ENCODE measurements at regions not wholly inside any gene's neighbourhood (a gene's known extent, or its start where the extent isn't known, plus 50 kb on each side); places are given as distances from the start of the nearest gene placed in this dataset.

DNA sequence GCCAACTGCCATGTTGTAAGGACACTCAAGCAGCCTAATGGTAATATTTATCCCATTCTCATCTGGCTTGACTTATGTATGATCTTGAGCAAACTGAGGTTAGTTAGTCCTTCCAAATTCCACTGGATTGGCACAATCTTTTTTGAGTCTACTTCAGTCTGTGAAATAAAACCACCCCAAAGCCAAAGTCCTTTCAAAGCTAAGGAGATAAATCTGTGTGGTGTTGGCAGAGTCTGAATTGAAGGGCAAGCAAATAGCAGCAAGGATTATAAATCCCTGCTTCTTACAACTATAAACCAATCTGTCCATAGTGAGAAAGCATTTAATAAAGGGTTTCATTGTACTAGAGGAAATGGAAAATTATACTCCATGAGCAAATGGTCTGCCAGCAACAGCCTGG lies 233.9 kb upstream of the GLRA2 start:
- DNase-seq (no peak), ATAC-seq (ENCODE audit: low read depth) (no peak)
- Histone ChIP-seq H3K9me1 (ENCODE audit: insufficient read depth, low read length) (no peaks in the 10 kb centered on the region), H3K9ac (ENCODE audit: low read depth, low read length) (no peak overlapping the region), H3K4ac (ENCODE audit: low read depth, low read length) (no peak overlapping the region), H3K18ac (ENCODE audit: low read depth, low read length) (no peak overlapping the region), H2BK120ac (ENCODE audit: low read depth, low read length) (no peak overlapping the region), H2BK20ac (ENCODE audit: low read depth, low read length) (no peak overlapping the region), H4K8ac (ENCODE audit: low read depth in 2 of 2, low read length in 2 of 2) (no peak overlapping the region), H3K4me2 (ENCODE audit: low read depth, low read length) (no peak overlapping the region), H3K4me3 (ENCODE audit: insufficient read depth, low read depth, low read length) (no peak overlapping the region), H3K14ac (replicated peaks; ENCODE audit: low read depth, low read length) (no peak overlapping the region), H2AK5ac (ENCODE audit: low read depth, low read length) (no peak overlapping the region), H4K5ac (ENCODE audit: low read depth, low read length) (no peak overlapping the region), H4K20me1 (ENCODE audit: insufficient read depth, low read length) (no peaks in the 10 kb centered on the region), H3K79me1 (ENCODE audit: low read depth in 1 of 2, low read length in 2 of 2) (no peaks in the 10 kb centered on the region), H3K27me3 (ENCODE audit: control insufficient read depth, insufficient read depth, low read length) (no peaks in the 10 kb centered on the region), H3K36me3 (ENCODE audit: control insufficient read depth, insufficient read depth, low read length) (no peaks in the 10 kb centered on the region), H3K27ac (ENCODE audit: insufficient read depth, low read length) (no peak overlapping the region), H3K9me3 (ENCODE audit: control insufficient read depth, insufficient read depth, low read length) (peaks cover 2% of the 10 kb centered on the region; the same call in 1 of the 2 replicates), H2AFZ (replicated peaks; ENCODE audit: low read length, poor library complexity) (no peak overlapping the region), H3K23ac (ENCODE audit: low read depth, low read length) (no peak overlapping the region), H2BK15ac (ENCODE audit: low read depth, low read length) (no peak overlapping the region), H2AK9ac (replicated peaks; ENCODE audit: low read depth, low read length, poor library complexity) (no peak overlapping the region), H4K91ac (ENCODE audit: insufficient read depth, low read depth, low read length) (no peak overlapping the region), H3K56ac (ENCODE audit: extremely low read depth, insufficient read depth, low read length) (no peak overlapping the region), H3K4me1 (ENCODE audit: control insufficient read depth, insufficient read depth, low read length) (no peaks in the 10 kb centered on the region), H2BK5ac (ENCODE audit: low read depth, low read length, poor library complexity, severe bottlenecking) (no peak overlapping the region)
- ChIA-PET POLR2A (ENCODE audit: unreplicated experiment) (no interaction called here), CTCF (no interaction called here)
- in situ Hi-C loops (cut with MboI; ENCODE audit: low sequenced_read_pairs) = no loop called here
- TF ChIP-seq MAZ (IDR thresholded peaks at IDR 0.05; ENCODE audit: borderline replicate concordance, low read depth, low read length) = no peak
- no peak for TF ChIP-seq POLR2A (IDR thresholded peaks at IDR 0.05; ENCODE audit: low read depth, low read length)
- TF ChIP-seq ELK1 (IDR thresholded peaks at IDR 0.05; ENCODE audit: borderline replicate concordance, low read depth, low read length) = no peak
- TF ChIP-seq MAFK (IDR thresholded peaks at IDR 0.05; ENCODE audit: low read depth, low read length) = no peak
- no peak for TF ChIP-seq CEBPB (IDR thresholded peaks at IDR 0.05; ENCODE audit: low read depth, low read length)
- TF ChIP-seq RAD21 (IDR thresholded peaks at IDR 0.05; ENCODE audit: low read length) = no peak
- TF ChIP-seq CHD1 (IDR thresholded peaks at IDR 0.05; ENCODE audit: low read depth, low read length) = no peak
- no peak for TF ChIP-seq USF2 (IDR thresholded peaks at IDR 0.05; ENCODE audit: low read depth, low read length)
- no peak for TF ChIP-seq RFX5 (IDR thresholded peaks at IDR 0.05; ENCODE audit: low read depth, low read length)
- TF ChIP-seq FOS (IDR thresholded peaks at IDR 0.05; ENCODE audit: low read depth, low read length) = no peak
- no peak for TF ChIP-seq BHLHE40 (IDR thresholded peaks at IDR 0.05; ENCODE audit: low read depth, low read length)
- TF ChIP-seq MXI1 (IDR thresholded peaks at IDR 0.05; ENCODE audit: borderline replicate concordance, low read depth, low read length) = no peak
- TF ChIP-seq SMC3 (IDR thresholded peaks at IDR 0.05; ENCODE audit: low read depth, low read length) = no peak
- intact Hi-C loops (cut with micrococcal nuclease) = no loop called here
- dilution Hi-C loops (cut with HindIII; ENCODE audit: low sequenced_read_pairs, unreplicated experiment) = no loop called here
- BruUV-seq (replicated peaks) = no TSS peak
